Keratinocyte (primary cell): ENCODE measurements at regions not wholly inside any gene's neighbourhood (a gene's known extent, or its start where the extent isn't known, plus 50 kb on each side); places are given as distances from the start of the nearest gene placed in this dataset.

Source experiments
- DNase-seq: peaks from one replicate; pipeline ENCODE4 v3.0.0-alpha.2; 2011; ENCODE audit warnings: low read depth, missing footprints, low spot score
- FAIRE-seq: peaks from 2 replicates; lab custom pipeline; 2011; peaks lifted over from hg19 to GRCh38; lab: Jason Lieb, UNC
- H2AFZ ChIP-seq: 2 replicates; pipeline ENCODE4 v1.6.0; 2012; ENCODE audit warnings: low read length, control low read depth, inconsistent platforms; ENCODE audit not compliant: control insufficient read depth
- H3K27ac ChIP-seq: 2 replicates; pipeline ENCODE4 v1.5.1; 2011; ENCODE audit warnings: low read length; ENCODE audit not compliant: control insufficient read depth, insufficient read depth
- H3K27me3 ChIP-seq: 3 replicates; pipeline ENCODE4 v1.6.0; 2011; ENCODE audit warnings: low read length; ENCODE audit not compliant: control insufficient read depth, insufficient read depth; ENCODE audit errors: extremely low read depth
- H3K36me3 ChIP-seq, 2 experiments: 2 replicates in 1 of 2; 3 replicates in 1 of 2; pipeline ENCODE4 v1.5.1; 2011; ENCODE audit warnings: low read length in 2 of 2, mild to moderate bottlenecking in 1 of 2; ENCODE audit not compliant: control insufficient read depth in 2 of 2, insufficient read depth in 2 of 2; ENCODE audit errors: extremely low read depth in 1 of 2
- H3K4me1 ChIP-seq: 3 replicates; pipeline ENCODE4 v1.5.1; 2011; ENCODE audit warnings: low read length; ENCODE audit not compliant: control insufficient read depth, insufficient read depth; ENCODE audit errors: extremely low read depth
- H3K4me2 ChIP-seq: 3 replicates; pipeline ENCODE4 v1.6.0; 2011; ENCODE audit warnings: low read depth, low read length; ENCODE audit not compliant: control insufficient read depth, insufficient read depth; ENCODE audit errors: extremely low read depth
- H3K4me3 ChIP-seq, 3 experiments: fragments of 200-600 bp in 1 of 3; sonication (generic) in 1 of 3; 2 replicates in 2 of 3; 3 replicates in 1 of 3; pipeline ENCODE4 v1.5.1; 2011 to 2016; ENCODE audit warnings: low read length in 3 of 3, mild to moderate bottlenecking in 3 of 3, control low read depth in 2 of 3, inconsistent platforms in 1 of 3, low read depth in 1 of 3, mixed read lengths in 1 of 3, mixed run types in 1 of 3, moderate library complexity in 1 of 3; ENCODE audit not compliant: control insufficient read depth in 2 of 3, insufficient read depth in 2 of 3; ENCODE audit errors: extremely low read depth in 1 of 3
- H3K79me2 ChIP-seq: 2 replicates; pipeline ENCODE4 v1.6.0; 2012; ENCODE audit warnings: low read length; ENCODE audit not compliant: control insufficient read depth, insufficient read depth
- H3K9ac ChIP-seq: 3 replicates; pipeline ENCODE4 v1.6.0; 2011; ENCODE audit warnings: low read length; ENCODE audit not compliant: control insufficient read depth, insufficient read depth; ENCODE audit errors: extremely low read depth
- H3K9me1 ChIP-seq: 3 replicates; pipeline ENCODE4 v1.6.0; 2011; ENCODE audit warnings: low read length; ENCODE audit not compliant: control insufficient read depth, insufficient read depth; ENCODE audit errors: extremely low read depth
- H3K9me3 ChIP-seq: 2 replicates; pipeline ENCODE4 v1.5.1; 2012; ENCODE audit warnings: low read depth, low read length; ENCODE audit not compliant: control insufficient read depth
- H4K20me1 ChIP-seq: 3 replicates; pipeline ENCODE4 v1.6.0; 2011; ENCODE audit warnings: low read length; ENCODE audit not compliant: control insufficient read depth, insufficient read depth; ENCODE audit errors: extremely low read depth
- EZH2 ChIP-seq: IDR thresholded peaks from one replicate; pipeline ENCODE4 v1.6.1; 2012; ENCODE audit warnings: inconsistent platforms, mild to moderate bottlenecking, low read length, moderate library complexity
- dilution Hi-C: fragments of 300-500 bp; cut with MboI; formaldehyde crosslinking; loops from one replicate; pipeline ENCODE4 v1.7.0; 2020; ENCODE audit warnings: low sequenced_read_pairs; ENCODE audit not compliant: extremely low pct_ligation_motif_present
- TF ChIP-seq, protein P1 (sequence below), 3 experiments: IDR thresholded peaks in 1 of 3; conservative IDR thresholded peaks in 1 of 3; optimal IDR thresholded peaks in 1 of 3; 2 replicates in 2 of 3; 3 replicates in 1 of 3; pipeline versions ENCODE3 to v1.5.1; 2011; ENCODE audit warnings: low read length in 3 of 3, mild to moderate bottlenecking in 3 of 3, moderate library complexity in 2 of 3, control low read depth in 1 of 3, inconsistent platforms in 1 of 3; ENCODE audit not compliant: insufficient read depth in 2 of 3; ENCODE audit errors: extremely low read depth in 1 of 3

- Histone ChIP-seq H4K20me1 (no peaks in the 10 kb centered on the region), H3K27ac (no peak overlapping the region), H3K9me3 (no peaks in the 10 kb centered on the region)
These were observed 166.3 kb downstream of the ADRA2A start for GRCh38 chr10:111243126-111243525.

DNA sequence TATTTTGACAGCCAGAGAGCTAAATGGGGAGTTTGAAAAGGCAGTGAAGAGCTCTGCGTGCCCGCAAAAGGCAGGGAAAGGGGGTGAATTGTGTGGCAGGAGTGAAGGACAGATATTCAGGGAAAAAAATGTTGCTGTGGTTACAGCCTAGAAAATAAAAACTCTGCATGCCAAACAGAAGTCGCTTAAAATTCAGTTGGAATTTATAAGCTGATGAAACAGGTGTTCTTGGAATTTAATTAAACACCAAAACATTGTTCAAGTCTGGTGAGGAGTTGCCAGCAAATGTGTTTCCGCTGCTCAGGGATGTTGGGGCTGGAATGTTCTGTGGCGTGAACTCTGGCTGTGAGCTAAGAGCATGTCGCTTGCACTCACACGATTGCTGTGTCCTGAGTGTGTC lies 169.3 kb downstream of the ADRA2A start:
- FAIRE-seq = no peak
- no peak for TF ChIP-seq EZH2
- TF ChIP-seq, protein P1, sequence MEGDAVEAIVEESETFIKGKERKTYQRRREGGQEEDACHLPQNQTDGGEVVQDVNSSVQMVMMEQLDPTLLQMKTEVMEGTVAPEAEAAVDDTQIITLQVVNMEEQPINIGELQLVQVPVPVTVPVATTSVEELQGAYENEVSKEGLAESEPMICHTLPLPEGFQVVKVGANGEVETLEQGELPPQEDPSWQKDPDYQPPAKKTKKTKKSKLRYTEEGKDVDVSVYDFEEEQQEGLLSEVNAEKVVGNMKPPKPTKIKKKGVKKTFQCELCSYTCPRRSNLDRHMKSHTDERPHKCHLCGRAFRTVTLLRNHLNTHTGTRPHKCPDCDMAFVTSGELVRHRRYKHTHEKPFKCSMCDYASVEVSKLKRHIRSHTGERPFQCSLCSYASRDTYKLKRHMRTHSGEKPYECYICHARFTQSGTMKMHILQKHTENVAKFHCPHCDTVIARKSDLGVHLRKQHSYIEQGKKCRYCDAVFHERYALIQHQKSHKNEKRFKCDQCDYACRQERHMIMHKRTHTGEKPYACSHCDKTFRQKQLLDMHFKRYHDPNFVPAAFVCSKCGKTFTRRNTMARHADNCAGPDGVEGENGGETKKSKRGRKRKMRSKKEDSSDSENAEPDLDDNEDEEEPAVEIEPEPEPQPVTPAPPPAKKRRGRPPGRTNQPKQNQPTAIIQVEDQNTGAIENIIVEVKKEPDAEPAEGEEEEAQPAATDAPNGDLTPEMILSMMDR (optimal IDR thresholded peaks at IDR 0.05 in 1 of 3, IDR thresholded peaks at IDR 0.05 in 1 of 3, conservative IDR thresholded peaks at IDR 0.05 in 1 of 3; ENCODE audit: extremely low read depth in 1 of 3, insufficient read depth in 2 of 3, low read length in 3 of 3) = no peak
- no peak overlapping the region for H3K4me3 ChIP-seq
- H3K36me3 ChIP-seq = no peaks in the 10 kb centered on the region
- no peak overlapping the region for H2AFZ ChIP-seq
- no peaks in the 10 kb centered on the region for H3K79me2 ChIP-seq
- no peak overlapping the region for H3K4me2 ChIP-seq
- H3K9ac ChIP-seq = no peak overlapping the region
- DNase-seq = no peak
- dilution Hi-C loops = no loop called here
- H3K27ac ChIP-seq = no peak overlapping the region
- no peaks in the 10 kb centered on the region for H3K4me1 ChIP-seq
- H3K27me3 ChIP-seq = no peaks in the 10 kb centered on the region
- H4K20me1 ChIP-seq = no peaks in the 10 kb centered on the region
- no peaks in the 10 kb centered on the region for H3K9me1 ChIP-seq
- no peaks in the 10 kb centered on the region for H3K9me3 ChIP-seq

More at GRCh38 chr10:111243126-111243525, 166.3 kb downstream of the ADRA2A start:
- TF ChIP-seq, protein P1 (optimal IDR thresholded peaks at IDR 0.05 in 1 of 3, IDR thresholded peaks at IDR 0.05 in 1 of 3, conservative IDR thresholded peaks at IDR 0.05 in 1 of 3; ENCODE audit: extremely low read depth in 1 of 3, insufficient read depth in 2 of 3, low read length in 3 of 3) = no peak
- no peak for TF ChIP-seq EZH2
- no peak for DNase-seq
- Histone ChIP-seq H3K27me3 (no peaks in the 10 kb centered on the region), H3K4me2 (no peak overlapping the region), H3K9ac (no peak overlapping the region), H2AFZ (no peak overlapping the region), H3K9me1 (no peaks in the 10 kb centered on the region), H3K36me3 (no peaks in the 10 kb centered on the region), H3K4me3 (no peak overlapping the region), H3K4me1 (no peaks in the 10 kb centered on the region), H3K79me2 (no peaks in the 10 kb centered on the region)
- FAIRE-seq = no peak
- dilution Hi-C loops = no loop called here
